Retinal pigment epithelial cell (primary cell): ENCODE measurements at regions not wholly inside any gene's neighbourhood (a gene's known extent, or its start where the extent isn't known, plus 50 kb on each side); places are given as distances from the start of the nearest gene placed in this dataset.

ENCODE experiments used
- DNase-seq: peaks from one replicate; pipeline ENCODE4 v3.0.0-alpha.2; 2010; ENCODE audit warnings: low read depth
- H3K4me3 ChIP-seq: 2 replicates; pipeline ENCODE4 v1.5.1; 2011; ENCODE audit warnings: mild to moderate bottlenecking, low read length, control low read depth, moderate library complexity
- TF ChIP-seq, protein P1 (sequence below): conservative IDR thresholded peaks from 2 replicates; pipeline ENCODE4 v1.5.1; 2011; ENCODE audit warnings: low read depth, low read length, control low read depth, inconsistent platforms

DNA sequence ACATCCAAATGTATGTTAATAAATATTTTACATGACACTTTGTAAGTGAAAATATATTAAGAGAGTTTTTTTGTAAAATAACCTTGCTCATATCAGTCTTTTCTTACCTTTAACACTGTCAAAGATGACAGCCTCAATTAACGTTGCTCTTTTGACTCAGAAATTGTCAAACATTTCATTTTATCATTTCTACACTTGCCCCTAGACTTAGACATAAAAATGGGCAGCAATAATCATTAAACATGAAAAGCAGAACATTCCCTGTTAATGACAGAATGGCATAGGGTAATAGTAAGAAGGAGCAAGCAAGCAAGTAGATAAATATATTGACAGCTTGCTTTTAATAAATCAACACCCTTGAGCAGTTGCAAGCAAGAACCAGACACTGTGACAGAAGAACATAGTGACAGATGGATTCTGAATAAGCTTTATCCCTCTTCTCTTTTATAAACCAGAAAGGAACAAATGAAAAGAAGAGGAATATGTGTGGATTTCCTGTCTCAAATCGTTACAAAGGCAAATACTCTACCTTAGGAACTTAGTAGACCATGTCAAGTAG is 796.0 kb upstream of the CHD1 start:
- TF ChIP-seq, protein P1, sequence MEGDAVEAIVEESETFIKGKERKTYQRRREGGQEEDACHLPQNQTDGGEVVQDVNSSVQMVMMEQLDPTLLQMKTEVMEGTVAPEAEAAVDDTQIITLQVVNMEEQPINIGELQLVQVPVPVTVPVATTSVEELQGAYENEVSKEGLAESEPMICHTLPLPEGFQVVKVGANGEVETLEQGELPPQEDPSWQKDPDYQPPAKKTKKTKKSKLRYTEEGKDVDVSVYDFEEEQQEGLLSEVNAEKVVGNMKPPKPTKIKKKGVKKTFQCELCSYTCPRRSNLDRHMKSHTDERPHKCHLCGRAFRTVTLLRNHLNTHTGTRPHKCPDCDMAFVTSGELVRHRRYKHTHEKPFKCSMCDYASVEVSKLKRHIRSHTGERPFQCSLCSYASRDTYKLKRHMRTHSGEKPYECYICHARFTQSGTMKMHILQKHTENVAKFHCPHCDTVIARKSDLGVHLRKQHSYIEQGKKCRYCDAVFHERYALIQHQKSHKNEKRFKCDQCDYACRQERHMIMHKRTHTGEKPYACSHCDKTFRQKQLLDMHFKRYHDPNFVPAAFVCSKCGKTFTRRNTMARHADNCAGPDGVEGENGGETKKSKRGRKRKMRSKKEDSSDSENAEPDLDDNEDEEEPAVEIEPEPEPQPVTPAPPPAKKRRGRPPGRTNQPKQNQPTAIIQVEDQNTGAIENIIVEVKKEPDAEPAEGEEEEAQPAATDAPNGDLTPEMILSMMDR, result no peak
- DNase-seq, result no peak
- no peak overlapping the region for H3K4me3 ChIP-seq

DNA sequence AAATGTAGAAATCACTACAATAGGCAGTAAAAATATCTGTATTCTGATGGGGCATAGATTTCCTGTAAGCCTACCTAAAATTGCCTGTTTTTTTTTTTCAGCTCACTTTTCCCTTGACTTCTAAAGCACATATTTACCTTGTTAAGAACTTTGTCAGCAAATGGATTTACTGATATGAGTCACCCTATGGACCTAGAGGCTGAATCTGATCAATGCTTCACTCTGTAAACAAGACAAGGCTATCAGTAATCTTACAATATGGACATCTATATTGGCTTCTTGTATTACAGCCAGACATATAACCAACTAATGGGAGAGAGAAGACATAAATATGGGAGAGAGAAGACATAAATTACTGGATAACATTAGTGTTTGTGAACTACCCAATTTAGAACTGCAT is 792.7 kb upstream of the CHD1 start:
- H3K4me3 ChIP-seq, result no peak overlapping the region
- DNase-seq, result no peak
- TF ChIP-seq, protein P1, result no peak

DNA sequence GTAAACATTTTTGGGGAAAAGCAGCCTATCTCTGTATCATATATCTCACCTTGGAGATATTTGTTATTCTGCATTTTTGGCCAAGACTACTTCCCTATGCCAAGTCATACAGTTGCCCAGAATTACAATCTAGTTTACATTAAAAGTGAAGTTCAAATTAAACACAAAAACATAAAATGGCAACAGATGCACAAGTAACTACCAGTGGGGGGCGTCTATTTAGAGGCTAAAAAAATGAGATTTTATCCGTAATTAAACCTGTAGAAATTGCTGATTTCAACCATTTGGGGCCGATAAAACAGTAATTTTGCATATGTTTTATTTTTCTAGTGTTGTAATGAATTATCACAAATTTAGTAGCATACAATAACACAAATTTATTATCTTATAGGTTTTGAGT is 787.1 kb upstream of the CHD1 start:
- TF ChIP-seq, protein P1, result peak; percentile 14
- H3K4me3 ChIP-seq, result no peak overlapping the region
- no peak for DNase-seq

DNA sequence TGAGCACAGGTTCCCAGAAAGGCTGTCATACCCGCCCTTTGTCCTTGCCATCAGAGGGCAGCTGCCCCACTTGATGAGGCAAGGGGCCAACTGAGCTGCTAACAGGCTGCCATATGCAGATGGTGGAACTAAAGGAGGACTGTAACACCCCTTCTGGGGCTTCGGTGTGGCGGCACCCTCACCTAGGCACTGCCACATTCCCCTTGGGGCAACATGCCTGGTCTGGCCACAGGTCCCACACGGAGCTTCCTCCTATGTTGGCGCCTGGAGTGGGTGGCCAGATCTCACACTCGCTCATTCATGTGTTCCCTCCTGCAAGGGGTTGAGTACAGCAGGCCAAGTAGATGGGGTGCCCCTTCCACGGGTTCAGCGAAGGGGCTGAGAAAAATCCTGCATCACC is 777.4 kb upstream of the CHD1 start:
- DNase-seq, result no peak
- no peak overlapping the region for H3K4me3 ChIP-seq
- TF ChIP-seq, protein P1, result no peak

DNA sequence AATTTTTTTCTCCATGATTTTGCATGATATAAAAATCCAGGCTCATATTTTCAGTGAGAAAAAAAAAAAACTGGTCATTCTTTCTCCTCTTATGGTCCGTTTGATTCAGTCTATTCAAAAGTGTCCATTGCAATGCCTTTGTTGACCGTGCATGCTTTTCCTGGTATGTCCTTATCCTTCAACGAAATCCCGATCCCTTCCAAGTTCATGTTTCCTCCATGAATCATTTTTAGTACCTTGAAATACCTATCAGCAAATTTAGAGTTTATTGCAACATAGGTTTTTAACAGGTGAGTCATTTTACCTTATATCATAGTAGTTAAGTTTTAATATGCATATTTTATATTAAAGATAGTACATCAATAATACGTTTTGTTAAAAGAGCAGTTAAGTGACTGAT is 773.8 kb upstream of the CHD1 start:
- DNase-seq, result no peak
- TF ChIP-seq, protein P1, result no peak
- no peak overlapping the region for H3K4me3 ChIP-seq

DNA sequence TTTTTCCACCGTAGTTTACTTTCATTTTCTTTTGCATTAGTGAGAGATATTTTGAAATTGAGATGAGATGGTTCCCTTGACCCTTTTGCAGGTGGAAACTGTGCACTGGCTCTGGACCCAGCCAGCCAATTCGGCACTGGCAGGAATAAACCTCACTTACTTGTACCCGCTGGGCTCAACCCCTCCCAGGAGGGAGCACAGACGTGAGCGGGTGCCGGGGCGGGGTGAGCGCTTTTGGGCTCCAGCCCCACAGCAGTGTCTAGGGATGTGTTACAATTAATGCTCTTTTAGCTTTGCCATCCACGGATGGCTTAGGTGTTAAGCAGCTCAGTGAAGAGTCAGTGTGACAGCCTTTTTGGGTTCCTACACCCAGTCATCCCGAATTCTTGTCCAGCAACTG is 766.1 kb upstream of the CHD1 start:
- H3K4me3 ChIP-seq, result no peak overlapping the region
- DNase-seq, result no peak
- TF ChIP-seq, protein P1, result no peak

DNA sequence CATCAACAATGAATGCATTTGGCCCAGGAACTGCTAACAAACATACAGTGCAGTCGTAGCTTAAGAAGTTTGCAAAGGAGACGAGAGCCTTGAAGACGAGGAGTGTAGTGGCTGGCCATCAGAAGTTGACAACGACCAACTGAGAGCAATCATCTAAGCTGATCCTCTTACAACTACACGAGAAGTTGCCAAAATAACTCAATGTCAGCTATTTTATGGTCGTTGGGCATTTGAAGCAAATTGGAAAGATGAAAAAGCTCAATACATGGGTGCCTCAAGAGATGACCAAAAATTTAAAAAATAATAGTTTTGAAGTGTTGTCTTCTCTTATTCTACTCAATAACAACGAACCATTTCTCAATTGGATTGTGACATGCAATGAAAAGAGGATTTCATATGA is 757.7 kb upstream of the CHD1 start:
- DNase-seq, result no peak
- TF ChIP-seq, protein P1, result no peak
- no peak overlapping the region for H3K4me3 ChIP-seq
